Right cardiac atrium (tissue), 5 donors: ENCODE measurements at regions not wholly inside any gene's neighbourhood (a gene's known extent, or its start where the extent isn't known, plus 50 kb on each side); places are given as distances from the start of the nearest gene placed in this dataset.

Source experiments
- ATAC-seq, 2 donors: fragments of 200-7000 bp; cut with Tn5 transposase; one replicate each; pipeline versions ENCODE4 v1.8.0 to v1.9.1; 2020; ENCODE audit warnings: moderate library complexity in 2 of 2, mild to moderate bottlenecking in 1 of 2
- DNase-seq, 3 donors: peaks; one replicate each; pipeline ENCODE4 v3.0.0-alpha.2; 2020
- H3K27ac ChIP-seq: one replicate; pipeline ENCODE4 v1.5.1; 2013; ENCODE audit warnings: mild to moderate bottlenecking, low read length, control low read depth, moderate library complexity
- H3K27me3 ChIP-seq: one replicate; pipeline ENCODE4 v1.6.1; 2013; ENCODE audit not compliant: control insufficient read depth, insufficient read depth
- H3K4me1 ChIP-seq: one replicate; pipeline ENCODE4 v1.6.1; 2013; ENCODE audit warnings: low read length; ENCODE audit not compliant: control insufficient read depth, insufficient read depth
- H3K4me3 ChIP-seq: one replicate; pipeline ENCODE4 v1.5.1; 2013; ENCODE audit warnings: low read length, control low read depth
- H3K9me3 ChIP-seq: one replicate; pipeline ENCODE4 v1.6.1; 2013; ENCODE audit warnings: low read length; ENCODE audit not compliant: control insufficient read depth
- WGBS: extraction: QIAGEN DNeasy Blood & Tissue Kit; methylation state at CpG from one replicate; pipeline ENCODE4 v1.1.7; 2013; 5-methylcytosine and 5-hydroxymethylcytosine counted together
- intact Hi-C, 4 donors: fragments of 100-400 bp; cut with DNase I; formaldehyde crosslinking; loops; one replicate each; pipeline versions ENCODE4 v1.11.0 to v1.14.0; 2022 to 2023
- donor health status: healthy with polysubstance abuse.
- donor health status: DM: no; HTN: yes; CAD: no.
- donor health status: DM: no; HTN: no; CAD: no.
- donor health status: DM: no; HTN: yes; CAD: no; lungs with severe emphysema.
- donor health status: DM: yes; HTN: yes; CAD: no.

GRCh38 chr5:96595300-96596090, 66.7 kb upstream of the CAST start:
- WGBS, result 85% methylated on average over 6 of the region's 6 CpGs
- Histone ChIP-seq H3K4me3 (no peak overlapping the region), H3K9me3 (no peaks in the 10 kb centered on the region), H3K27ac (no peak overlapping the region), H3K4me1 (no peaks in the 10 kb centered on the region), H3K27me3 (no peaks in the 10 kb centered on the region)
- intact Hi-C loops, result loop anchor here in 2 of 4 donors (5.0 to 10.0 kb wide), 2 partner anchors 243 to 741 kb away; no protein-coding TSS in a partner anchor
- ATAC-seq (no peak), DNase-seq (no peak)

DNA sequence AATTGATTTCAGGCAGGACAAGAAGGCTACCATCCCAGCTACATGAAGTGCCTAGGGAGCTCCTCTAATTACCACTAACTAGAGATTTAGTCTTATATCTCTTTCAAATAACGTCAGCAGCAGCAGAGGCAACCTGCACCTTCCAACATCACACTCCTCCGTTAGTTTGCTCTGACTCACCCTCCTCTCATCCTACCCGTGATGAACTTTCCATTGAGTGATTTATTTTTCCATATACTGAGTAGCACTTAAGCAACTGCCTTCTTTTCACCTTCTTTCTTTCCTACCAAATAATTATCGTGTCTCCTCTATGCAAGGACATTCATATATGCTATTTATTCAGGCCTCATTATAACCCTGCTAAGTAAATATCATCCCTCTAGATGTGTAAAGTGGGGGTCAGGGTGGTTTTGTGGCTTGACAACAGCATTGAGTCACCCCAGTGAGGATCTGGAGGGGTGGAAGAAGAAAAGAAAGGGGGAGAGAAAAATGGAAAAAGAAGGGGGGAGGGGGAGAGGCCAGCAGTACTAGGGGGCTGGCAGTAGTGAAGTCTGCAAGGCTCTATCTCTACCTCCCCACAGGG, 64.6 kb upstream of the CAST start:
- intact Hi-C loops, result loop anchor here in 2 of 4 donors (5.0 to 10.0 kb wide), 2 partner anchors 245 to 743 kb away; no protein-coding TSS in a partner anchor

DNA sequence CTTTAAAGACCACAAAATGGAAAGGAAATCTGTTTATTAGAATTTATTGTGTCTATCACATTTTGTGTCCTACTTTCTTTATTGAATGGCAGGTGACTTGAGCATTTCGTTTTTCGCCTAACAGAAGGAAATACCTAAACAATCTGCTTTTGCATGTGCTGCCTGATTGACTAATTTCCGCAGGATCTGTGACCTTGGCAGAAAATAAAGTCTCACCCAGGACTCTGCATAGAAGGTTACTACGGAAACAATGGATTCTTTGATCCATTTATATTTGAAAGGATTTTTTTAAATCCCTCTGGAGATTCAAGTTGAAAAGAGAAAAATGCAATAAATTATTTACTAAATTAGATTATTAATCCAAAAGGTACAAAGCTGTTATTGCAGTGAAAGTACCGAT, 61.0 kb upstream of the CAST start:
- no peaks in the 10 kb centered on the region for H3K27me3 ChIP-seq
- no peak overlapping the region for H3K27ac ChIP-seq
- no peaks in the 10 kb centered on the region for H3K9me3 ChIP-seq
- H3K4me3 ChIP-seq, result no peak overlapping the region
- 49% methylated on average over 5 of the region's 5 CpGs for WGBS
- H3K4me1 ChIP-seq, result no peaks in the 10 kb centered on the region
- ATAC-seq (no peak), DNase-seq (no peak)
- intact Hi-C loops, result loop anchor here in 3 of 4 donors (2.0 to 10.0 kb wide), 4 partner anchors 254 to 564 kb away; no protein-coding TSS in a partner anchor

More for the DNA sequence above, 64.6 kb upstream of the CAST start:
- Histone ChIP-seq H3K9me3 (no peaks in the 10 kb centered on the region), H3K4me1 (no peaks in the 10 kb centered on the region), H3K4me3 (no peak overlapping the region), H3K27me3 (no peaks in the 10 kb centered on the region), H3K27ac (no peak overlapping the region)
- WGBS, result 80% methylated on average over 4 of the region's 4 CpGs
- DNase-seq, result no peak
- no peak for ATAC-seq

- intact Hi-C loops, result loop anchor here in 3 of 4 donors (2.0 to 10.0 kb wide), 4 partner anchors 254 to 563 kb away; no protein-coding TSS in a partner anchor
- H3K9me3 ChIP-seq, result no peaks in the 10 kb centered on the region
- H3K27ac ChIP-seq, result no peak overlapping the region
- H3K27me3 ChIP-seq, result no peaks in the 10 kb centered on the region
- H3K4me1 ChIP-seq, result no peaks in the 10 kb centered on the region
- DNase-seq (no peak), ATAC-seq (peak; percentile 80 to 84)
- H3K4me3 ChIP-seq, result no peak overlapping the region
- WGBS, result 18% methylated on average over 4 of the region's 4 CpGs
Measured at GRCh38 chr5:96601715-96602244, 60.4 kb upstream of the CAST start.

DNA sequence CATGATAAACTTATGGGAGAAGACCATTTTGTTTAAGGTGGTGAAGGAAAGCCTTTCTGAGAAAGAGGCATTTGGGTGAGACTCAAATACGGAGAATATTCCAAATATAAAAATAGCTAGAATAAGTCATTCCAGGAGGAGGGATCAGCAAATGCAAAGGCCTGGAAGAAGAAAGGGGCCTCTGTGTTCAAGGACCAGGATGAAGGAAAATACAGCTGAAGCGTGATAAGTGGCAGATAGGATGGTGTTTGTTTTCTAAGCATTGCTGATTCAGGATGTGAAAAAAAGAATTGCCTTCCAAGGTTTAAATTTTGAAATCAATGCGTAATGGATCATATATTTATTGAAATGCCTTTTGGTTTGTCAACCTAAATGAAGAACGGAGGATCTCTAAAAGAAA, 59.4 kb upstream of the CAST start:
- Histone ChIP-seq H3K27ac (no peak overlapping the region), H3K4me1 (no peaks in the 10 kb centered on the region), H3K27me3 (no peaks in the 10 kb centered on the region), H3K9me3 (no peaks in the 10 kb centered on the region), H3K4me3 (no peak overlapping the region)
- intact Hi-C loops, result loop anchor here in 2 of 4 donors (5.0 to 10.0 kb wide), 2 partner anchors 255 to 562 kb away; no protein-coding TSS in a partner anchor
- no peak for DNase-seq
- no peak for ATAC-seq
- WGBS, result 80% methylated on average over 4 of the region's 4 CpGs

GRCh38 chr5:96605144-96605837, 56.9 kb upstream of the CAST start:
- Histone ChIP-seq H3K9me3 (no peaks in the 10 kb centered on the region), H3K27ac (no peak overlapping the region), H3K27me3 (no peaks in the 10 kb centered on the region), H3K4me3 (no peak overlapping the region), H3K4me1 (no peaks in the 10 kb centered on the region)
- no peak for DNase-seq
- 55% methylated on average over 1 of the region's 1 CpG for WGBS
- intact Hi-C loops, result loop anchor here in 1 of 4 donors (10.0 kb wide), 1 partner anchor 560 kb away; no protein-coding TSS in a partner anchor
- ATAC-seq, result no peak

GRCh38 chr5:96609369-96609768, 52.8 kb upstream of the CAST start:
- H3K4me1 ChIP-seq, result no peaks in the 10 kb centered on the region
- 0% methylated on average over 1 of the region's 1 CpG for WGBS
- intact Hi-C loops, result loop anchor here in 1 of 4 donors (10.0 kb wide), 1 partner anchor 555 kb away; no protein-coding TSS in a partner anchor

GRCh38 chr5:96610747-96611146, 51.4 kb upstream of the CAST start:
- intact Hi-C loops, result loop anchor here (10.0 kb wide), 3 partner anchors 74 to 554 kb away; no protein-coding TSS in a partner anchor
- Histone ChIP-seq H3K4me1 (peaks cover 4% of the 10 kb centered on the region), H3K27ac (no peak overlapping the region), H3K4me3 (no peak overlapping the region), H3K27me3 (no peaks in the 10 kb centered on the region), H3K9me3 (no peaks in the 10 kb centered on the region)
- WGBS, result 78% methylated on average over 4 of the region's 4 CpGs
- no peak for ATAC-seq
- DNase-seq, result no peak

More at GRCh38 chr5:96609369-96609768, 52.8 kb upstream of the CAST start:
- no peak for ATAC-seq
- no peak for DNase-seq
- H3K27ac ChIP-seq, result no peak overlapping the region
- H3K9me3 ChIP-seq, result no peaks in the 10 kb centered on the region
- H3K4me3 ChIP-seq, result no peak overlapping the region
- no peaks in the 10 kb centered on the region for H3K27me3 ChIP-seq

DNA sequence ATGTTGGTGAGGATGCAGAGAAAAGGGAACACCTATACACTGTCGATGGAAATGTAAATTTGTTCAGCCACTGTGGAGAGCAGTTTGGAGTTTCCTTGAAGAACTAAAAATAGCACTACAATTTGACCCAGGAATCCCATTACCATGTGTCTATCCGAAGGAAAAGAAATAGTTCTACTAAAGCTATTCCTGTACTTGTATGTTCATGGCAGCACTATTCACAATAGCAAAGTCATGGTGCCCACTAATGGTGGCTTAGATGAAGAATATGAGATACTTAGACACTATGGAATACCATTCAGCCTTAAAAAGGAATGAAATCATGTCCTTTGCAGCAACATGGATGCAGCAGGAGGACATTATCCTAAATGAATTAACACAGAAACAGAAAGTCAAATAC, 50.2 kb upstream of the CAST start:
- no peak for ATAC-seq
- no peak overlapping the region for H3K27ac ChIP-seq
- WGBS, result 30% methylated on average over 2 of the region's 2 CpGs
- no peaks in the 10 kb centered on the region for H3K9me3 ChIP-seq
- no peak for DNase-seq
- peaks cover 4% of the 10 kb centered on the region for H3K4me1 ChIP-seq
- no peak overlapping the region for H3K4me3 ChIP-seq
- H3K27me3 ChIP-seq, result no peaks in the 10 kb centered on the region
- intact Hi-C loops, result loop anchor here (10.0 kb wide), 3 partner anchors 73 to 553 kb away; no protein-coding TSS in a partner anchor
